H1 (cell line): ENCODE measurements at regions not wholly inside any gene's neighbourhood (a gene's known extent, or its start where the extent isn't known, plus 50 kb on each side); places are given as distances from the start of the nearest gene placed in this dataset.

Source experiments
- CTCF ChIA-PET: fragments of 300-600 bp; sonication (Branson Sonifier 250); formaldehyde crosslinking; loops from one replicate; lab custom pipeline; 2021; ENCODE audit not compliant: partially characterized antibody; lab: Charles Lee
- POLR2A ChIA-PET: fragments of 300-600 bp; sonication (Branson Sonifier 250); formaldehyde crosslinking; loops from one replicate; lab custom pipeline; 2021; ENCODE audit warnings: inconsistent platforms; ENCODE audit not compliant: partially characterized antibody; lab: Charles Lee
- DNase-seq, 2 experiments: peaks; one replicate each; pipeline versions ENCODE4 v3.0.0 to v3.0.0-alpha.2; 2010 to 2022; ENCODE audit warnings: low spot score in 2 of 2, low read depth in 1 of 2, mixed read lengths in 1 of 2
- FAIRE-seq: peaks from 2 replicates; lab custom pipeline; 2011; peaks lifted over from hg19 to GRCh38; lab: Jason Lieb, UNC
- H2AFZ ChIP-seq: 2 replicates; pipeline ENCODE4 v1.8.1; 2012; ENCODE audit warnings: low read length, inconsistent platforms
- H2AK5ac ChIP-seq: 2 replicates; pipeline ENCODE4 v1.6.1; 2013; ENCODE audit warnings: low read depth, low read length
- H2BK120ac ChIP-seq: replicated peaks from 2 replicates; pipeline ENCODE3; 2013; ENCODE audit warnings: low read depth, low read length, inconsistent platforms
- H2BK12ac ChIP-seq: 2 replicates; pipeline ENCODE4 v1.6.1; 2013; ENCODE audit warnings: low read depth, low read length
- H2BK15ac ChIP-seq: 2 replicates; pipeline ENCODE4 v1.6.1; 2013; ENCODE audit warnings: low read length
- H2BK20ac ChIP-seq: 2 replicates; pipeline ENCODE4 v1.6.1; 2013; ENCODE audit warnings: low read length
- H2BK5ac ChIP-seq: 2 replicates; pipeline ENCODE4 v1.6.1; 2013; ENCODE audit warnings: low read depth, low read length
- H3K14ac ChIP-seq: 2 replicates; pipeline ENCODE4 v1.6.1; 2013; ENCODE audit warnings: inconsistent platforms; ENCODE audit not compliant: insufficient read length
- H3K18ac ChIP-seq: 2 replicates; pipeline ENCODE4 v1.6.1; 2013; ENCODE audit warnings: low read length; ENCODE audit errors: extremely low read depth
- H3K23ac ChIP-seq: 2 replicates; pipeline ENCODE4 v1.6.1; 2013; ENCODE audit warnings: inconsistent platforms; ENCODE audit not compliant: insufficient read length
- H3K23me2 ChIP-seq: 2 replicates; pipeline ENCODE4 v1.6.1; 2013; ENCODE audit warnings: low read depth, low read length
- H3K27ac ChIP-seq: 2 replicates; pipeline ENCODE4 v1.6.1; 2011; ENCODE audit warnings: low read depth, low read length, inconsistent platforms
- H3K27me3 ChIP-seq, 4 experiments: replicated peaks in 1 of 4; 1 replicate in 1 of 4; 2 replicates in 3 of 4; pipeline versions ENCODE4 v1.6.1 to v1.8.1; 2011 to 2013; ENCODE audit warnings: low read length in 3 of 4, mild to moderate bottlenecking in 3 of 4, inconsistent platforms in 2 of 4, mixed read lengths in 2 of 4, moderate library complexity in 1 of 4; ENCODE audit not compliant: control insufficient read depth in 3 of 4, insufficient read depth in 3 of 4; ENCODE audit errors: extremely low read depth in 1 of 4
- H3K36me3 ChIP-seq, 4 experiments: 2 replicates each; pipeline versions ENCODE4 v1.6.1 to v1.8.1; 2011 to 2013; ENCODE audit warnings: mild to moderate bottlenecking in 4 of 4, low read length in 3 of 4, moderate library complexity in 2 of 4, control low read depth in 1 of 4, inconsistent platforms in 1 of 4; ENCODE audit not compliant: insufficient read depth in 4 of 4, control insufficient read depth in 2 of 4
- H3K4ac ChIP-seq: replicated peaks from 2 replicates; pipeline ENCODE3; 2013; ENCODE audit warnings: low read length, low read depth, mixed read lengths, inconsistent platforms; ENCODE audit not compliant: insufficient read length
- H3K4me1 ChIP-seq, 4 experiments: replicated peaks in 1 of 4; 1 replicate in 1 of 4; 2 replicates in 3 of 4; pipeline versions ENCODE4 v1.6.1 to v1.8.1; 2011 to 2013; ENCODE audit warnings: low read length in 3 of 4, inconsistent platforms in 2 of 4, mixed read lengths in 1 of 4; ENCODE audit not compliant: insufficient read depth in 4 of 4, control insufficient read depth in 3 of 4
- H3K4me2 ChIP-seq, 2 experiments: 2 replicates each; pipeline versions ENCODE4 v1.6.1 to v1.8.1; 2011 to 2013; ENCODE audit warnings: low read depth in 2 of 2, low read length in 2 of 2, control low read depth in 1 of 2, inconsistent platforms in 1 of 2, mild to moderate bottlenecking in 1 of 2; ENCODE audit not compliant: insufficient read depth in 1 of 2
- H3K4me3 ChIP-seq, 4 experiments: fragments of 200-600, 300-600 bp in 1 of 4; sonication (generic), shearing (Covaris generic), sonication (Bioruptor Twin) in 1 of 4; 2 replicates each; pipeline versions ENCODE4 v1.5.1 to v1.8.1; 2011 to 2016; ENCODE audit warnings: low read length in 4 of 4, low read depth in 3 of 4, control low read depth in 2 of 4, inconsistent platforms in 2 of 4, mild to moderate bottlenecking in 2 of 4, mixed read lengths in 1 of 4, moderate library complexity in 1 of 4; ENCODE audit not compliant: insufficient read depth in 2 of 4; ENCODE audit errors: extremely low read depth in 1 of 4
- H3K56ac ChIP-seq: replicated peaks from 2 replicates; pipeline ENCODE3; 2013; ENCODE audit warnings: low read depth, mild to moderate bottlenecking, mixed read lengths, low read length, inconsistent platforms; ENCODE audit not compliant: insufficient read length
- H3K79me1 ChIP-seq: 2 replicates; pipeline ENCODE4 v1.6.1; 2013; ENCODE audit warnings: low read depth, low read length, control low read depth
- H3K79me2 ChIP-seq, 2 experiments: 2 replicates each; pipeline versions ENCODE4 v1.6.1 to v1.8.1; 2012 to 2013; ENCODE audit warnings: low read length in 2 of 2, mild to moderate bottlenecking in 2 of 2, inconsistent platforms in 1 of 2; ENCODE audit not compliant: insufficient read depth in 2 of 2, control insufficient read depth in 1 of 2
- H3K9ac ChIP-seq, 4 experiments: replicated peaks in 1 of 4; 1 replicate in 1 of 4; 2 replicates in 3 of 4; pipeline versions ENCODE4 v1.6.1 to v1.8.1; 2011 to 2013; ENCODE audit warnings: low read depth in 3 of 4, low read length in 3 of 4, control low read depth in 2 of 4, mild to moderate bottlenecking in 2 of 4, moderate library complexity in 2 of 4, inconsistent platforms in 1 of 4; ENCODE audit errors: extremely low read depth in 1 of 4
- H3K9me3 ChIP-seq, 2 experiments: 2 replicates each; pipeline versions ENCODE4 v1.6.1 to v1.8.1; 2012 to 2013; ENCODE audit warnings: mild to moderate bottlenecking in 2 of 2, moderate library complexity in 2 of 2, control low read depth in 1 of 2, inconsistent platforms in 1 of 2, low read depth in 1 of 2, low read length in 1 of 2, mixed read lengths in 1 of 2; ENCODE audit not compliant: insufficient read depth in 2 of 2
- H4K20me1 ChIP-seq, 2 experiments: replicated peaks in 1 of 2; 2 replicates each; pipeline versions ENCODE3 to v1.8.1; 2011 to 2013; ENCODE audit warnings: inconsistent platforms in 2 of 2, low read length in 2 of 2, mild to moderate bottlenecking in 1 of 2; ENCODE audit not compliant: insufficient read depth in 2 of 2, control insufficient read depth in 1 of 2
- H4K5ac ChIP-seq: 2 replicates; pipeline ENCODE4 v1.6.1; 2013; ENCODE audit warnings: low read length, low read depth, mixed read lengths, inconsistent platforms; ENCODE audit not compliant: insufficient read length
- H4K8ac ChIP-seq: 2 replicates; pipeline ENCODE4 v1.8.0; 2013; ENCODE audit warnings: mild to moderate bottlenecking, moderate library complexity, low read length, inconsistent platforms; ENCODE audit not compliant: insufficient read depth; ENCODE audit errors: extremely low read depth
- H4K91ac ChIP-seq: replicated peaks from 2 replicates; pipeline ENCODE3; 2013; ENCODE audit warnings: low read length, mixed read lengths, inconsistent platforms; ENCODE audit not compliant: insufficient read length
- BCL11A ChIP-seq, 2 experiments: IDR thresholded peaks; one replicate each; pipeline ENCODE4 v1.6.1; 2011; ENCODE audit warnings: low read depth in 2 of 2, low read length in 2 of 2, mild to moderate bottlenecking in 2 of 2
- SP4 ChIP-seq: IDR thresholded peaks from 2 replicates; pipeline ENCODE4 v1.6.1; 2012; ENCODE audit warnings: low read length, inconsistent platforms
- TBP ChIP-seq: IDR thresholded peaks from 2 replicates; pipeline ENCODE4 v1.6.1; 2011; ENCODE audit warnings: low read depth, low read length, improper control_type of control experiment
- WGBS, 2 experiments: shearing (Covaris generic) in 1 of 2; methylation state at CpG; one replicate each; pipeline versions ENCODE4 v1.1.6 to v1.1.7; 2013 to 2015; ENCODE audit warnings: low lambda C conversion rate in 2 of 2, mixed read lengths in 2 of 2, inconsistent platforms in 1 of 2, low coverage in 1 of 2, missing lambda C conversion rate in 1 of 2; ENCODE audit not compliant: insufficient replicate concordance in 2 of 2, insufficient coverage in 1 of 2, insufficient read length in 1 of 2; ENCODE audit errors: extremely low coverage in 1 of 2, missing lambda C conversion rate in 1 of 2; 5-methylcytosine and 5-hydroxymethylcytosine counted together

GRCh38 chr6:141532211-141532610 is 600.5 kb upstream of the GJE1 start:
- H3K4me2 ChIP-seq = no peak overlapping the region
- POLR2A ChIA-PET = no interaction called here
- H4K5ac ChIP-seq = no peak overlapping the region
- no peak overlapping the region for H3K56ac ChIP-seq
- H3K36me3 ChIP-seq = no peaks in the 10 kb centered on the region
- no peak overlapping the region for H3K23ac ChIP-seq
- no peak overlapping the region for H4K91ac ChIP-seq
- H2BK20ac ChIP-seq = no peak overlapping the region
- no peaks in the 10 kb centered on the region for H3K79me2 ChIP-seq
- no peak overlapping the region for H3K14ac ChIP-seq
- H3K9ac ChIP-seq = no peak overlapping the region
- H2BK5ac ChIP-seq = 0 out of 2 replicates have a peak overlapping the region, but pooled peaks have one; percentile 8
- no peaks in the 10 kb centered on the region for H3K27me3 ChIP-seq
- peak overlapping the region; percentile 29; the same call in 1 of the 2 replicates for H2BK15ac ChIP-seq
- H2BK120ac ChIP-seq = peak overlapping the region; percentile 22
- 96% methylated on average over 2 of the region's 2 CpGs; no CpG with 5 or more reads in 1 of the 2 experiments for WGBS, 2 experiments
- no peak overlapping the region; the same call in 1 of the 2 replicates for H3K18ac ChIP-seq
- no peak overlapping the region for H2AFZ ChIP-seq
- no peak overlapping the region for H3K4me3 ChIP-seq
- FAIRE-seq (no peak), DNase-seq (no peak)
- 0 out of 7 replicates have a peak, but pooled peaks cover 0 to 2% (median 0%) of the 10 kb centered on the region in 4 experiments for H3K4me1 ChIP-seq
- no peaks in the 10 kb centered on the region for H3K23me2 ChIP-seq
- CTCF ChIA-PET = no interaction called here
- no peak overlapping the region for H3K27ac ChIP-seq
- TF ChIP-seq SP4 = no peak
- no peak for TF ChIP-seq TBP
- TF ChIP-seq BCL11A (IDR thresholded peaks at IDR 0.05; ENCODE audit: low read depth in 2 of 2, low read length in 2 of 2) = no peak
- H4K8ac ChIP-seq = no peak overlapping the region; the same call in 1 of the 2 replicates
- H4K20me1 ChIP-seq = no peaks in the 10 kb centered on the region
- no peaks in the 10 kb centered on the region for H3K9me3 ChIP-seq
- H2AK5ac ChIP-seq = no peak overlapping the region; the same call in 1 of the 2 replicates
- H3K4ac ChIP-seq = no peak overlapping the region
- H2BK12ac ChIP-seq = peak overlapping the region; percentile 75; the same call in 1 of the 2 replicates
- H3K79me1 ChIP-seq = no peaks in the 10 kb centered on the region
